Left kidney (tissue), 1 donor: ENCODE measurements at regions not wholly inside any gene's neighbourhood (a gene's known extent, or its start where the extent isn't known, plus 50 kb on each side); places are given as distances from the start of the nearest gene placed in this dataset.
"Not testable (repeated sequence)": the region's sequence is repeated elsewhere in the genome, so short reads cannot be mapped to it uniquely, and the experiment has no call there.

ENCODE experiments used
- DNase-seq: peaks from one replicate; pipeline ENCODE4 v3.0.0-alpha.2; 2013

GRCh38 chr14:31911160-31911559 is 165.9 kb upstream of the ARHGAP5 start:
- no peak for DNase-seq

DNA sequence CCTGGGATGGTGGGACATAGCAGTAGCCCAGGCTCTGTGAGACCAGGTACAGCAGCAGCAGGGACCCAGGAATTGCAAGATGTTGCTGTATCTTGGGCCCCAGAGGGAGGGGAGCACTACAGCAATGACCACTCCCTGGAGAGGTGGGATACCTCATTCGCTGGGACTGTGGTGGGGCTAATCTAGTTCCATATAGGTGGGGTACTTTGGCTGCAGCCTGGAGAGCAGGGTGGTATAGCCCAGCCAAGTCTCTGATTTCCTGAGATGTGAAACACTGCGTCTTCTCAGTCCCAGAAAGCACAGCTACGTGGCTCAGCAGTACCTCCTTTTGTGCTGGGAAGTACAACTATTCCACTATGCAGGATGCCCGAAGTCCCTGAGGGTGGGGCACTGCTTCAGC is 163.7 kb upstream of the ARHGAP5 start:
- no peak for DNase-seq

GRCh38 chr14:31918289-31918688 is 158.8 kb upstream of the ARHGAP5 start:
- DNase-seq: not testable (repeated sequence)

DNA sequence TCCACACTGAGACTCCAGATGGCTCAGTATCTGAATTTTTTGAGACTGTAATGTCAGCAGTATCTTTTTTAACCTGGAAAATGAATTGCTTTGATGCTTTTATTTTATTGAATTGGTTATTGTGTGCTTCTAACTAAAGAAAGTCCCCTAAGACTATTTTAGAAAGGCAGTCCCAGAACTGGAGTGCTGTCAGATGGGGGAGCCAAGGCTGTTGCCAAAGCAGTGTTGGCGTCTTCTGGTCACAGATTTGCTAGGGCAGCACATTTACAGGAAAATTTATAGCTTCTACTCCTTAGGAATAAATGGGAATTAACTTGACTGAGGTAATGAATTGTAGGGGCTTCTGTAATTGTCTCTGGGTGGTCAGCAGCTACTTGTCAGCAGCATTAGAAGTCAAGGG is 157.1 kb upstream of the ARHGAP5 start:
- no peak for DNase-seq

- no peak for DNase-seq
Measured at GRCh38 chr14:31920989-31921650, 156.0 kb upstream of the ARHGAP5 start.

DNA sequence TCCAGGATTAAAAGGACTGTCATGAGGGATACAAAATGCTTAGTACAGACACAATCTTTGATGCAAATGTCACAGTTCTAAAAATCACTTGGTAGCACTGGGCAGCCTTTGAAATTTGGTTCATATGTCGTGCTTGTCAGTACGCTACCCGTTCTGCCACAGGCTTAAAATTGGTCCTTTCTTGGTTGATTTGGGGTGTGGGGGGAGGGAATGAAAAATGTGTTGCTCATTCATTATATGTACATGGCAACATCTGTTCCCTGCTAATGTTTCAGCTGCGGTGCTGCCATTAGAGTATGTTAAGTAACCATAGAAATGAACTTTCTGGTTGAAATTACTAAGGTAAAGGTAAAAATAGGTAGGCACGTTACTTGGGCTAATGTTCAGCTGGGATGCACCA is 155.4 kb upstream of the ARHGAP5 start:
- DNase-seq: no peak

DNA sequence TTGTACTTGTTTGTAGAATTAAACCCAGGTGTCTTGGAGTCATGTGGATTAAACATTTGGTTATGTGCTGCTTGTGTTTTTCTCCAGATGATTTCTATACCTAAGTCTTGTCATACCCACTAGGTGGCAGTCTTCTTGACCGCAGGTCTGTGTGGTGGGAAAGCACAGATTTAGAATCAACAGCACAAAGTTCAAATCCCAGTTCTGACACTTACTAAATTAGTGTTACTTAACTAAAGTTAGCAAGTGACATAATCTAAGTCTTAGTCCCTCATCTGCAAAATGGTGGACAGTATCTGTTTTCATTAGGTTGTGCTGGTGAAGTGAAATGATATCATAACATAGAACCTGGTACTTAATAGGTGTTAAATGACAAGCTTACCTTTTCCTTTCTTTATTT is 151.0 kb upstream of the ARHGAP5 start:
- no peak for DNase-seq

DNA sequence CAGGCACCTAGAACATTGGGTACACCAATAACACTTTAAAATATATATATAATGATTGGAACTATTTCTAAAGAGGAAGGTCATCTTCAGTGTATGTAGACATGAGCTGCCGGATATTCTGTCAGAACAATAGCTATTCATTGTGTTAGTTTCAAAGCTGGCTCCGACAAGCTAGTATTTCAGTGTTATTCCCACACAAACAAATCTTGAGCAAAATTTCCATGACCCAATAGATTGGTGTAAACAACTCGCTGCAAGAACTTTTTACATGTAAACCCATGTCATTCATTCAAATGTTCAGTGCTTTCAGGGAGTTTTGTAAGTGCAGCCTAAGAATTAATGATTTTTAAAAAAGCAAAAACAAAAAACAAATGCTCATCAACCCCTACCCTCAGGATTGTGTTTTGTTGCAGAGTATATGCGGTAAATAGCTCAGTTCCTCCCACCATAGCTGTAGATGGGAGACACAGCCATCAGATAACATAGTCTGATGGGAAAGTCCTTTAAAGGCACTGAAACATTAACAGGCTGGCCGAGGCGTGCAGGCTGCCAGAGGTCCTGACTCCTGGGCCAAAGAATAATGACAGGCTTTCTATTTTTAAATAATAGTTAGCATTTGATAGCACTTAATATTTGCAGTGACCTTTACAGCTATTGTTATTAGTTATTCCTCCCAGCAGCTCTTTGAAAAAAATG is 150.3 kb upstream of the ARHGAP5 start:
- DNase-seq: no peak

GRCh38 chr14:31927348-31927832 is 149.7 kb upstream of the ARHGAP5 start:
- DNase-seq: peak; percentile 55

DNA sequence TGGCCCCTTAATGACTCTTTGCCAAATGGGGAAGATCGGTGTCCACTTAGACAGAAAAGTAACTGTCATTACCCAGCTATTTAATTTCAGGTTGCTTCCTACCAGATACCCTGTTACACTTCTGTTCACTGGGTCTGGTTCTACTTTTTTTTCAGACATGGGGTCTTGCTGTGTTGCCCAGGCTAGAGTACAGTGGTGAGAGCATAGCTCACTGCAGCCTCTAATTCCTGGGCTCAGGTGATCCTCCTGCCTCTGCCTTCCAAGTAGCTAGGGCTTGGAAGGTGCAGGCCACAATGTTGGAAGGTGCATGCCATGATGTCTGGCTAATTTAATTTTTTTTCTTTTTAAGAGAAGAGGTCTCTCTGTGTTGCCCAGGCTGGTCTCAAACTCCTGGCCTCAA is 147.0 kb upstream of the ARHGAP5 start:
- no peak for DNase-seq

- DNase-seq: no peak
Measured at GRCh38 chr14:31930493-31931240, 146.4 kb upstream of the ARHGAP5 start.

DNA sequence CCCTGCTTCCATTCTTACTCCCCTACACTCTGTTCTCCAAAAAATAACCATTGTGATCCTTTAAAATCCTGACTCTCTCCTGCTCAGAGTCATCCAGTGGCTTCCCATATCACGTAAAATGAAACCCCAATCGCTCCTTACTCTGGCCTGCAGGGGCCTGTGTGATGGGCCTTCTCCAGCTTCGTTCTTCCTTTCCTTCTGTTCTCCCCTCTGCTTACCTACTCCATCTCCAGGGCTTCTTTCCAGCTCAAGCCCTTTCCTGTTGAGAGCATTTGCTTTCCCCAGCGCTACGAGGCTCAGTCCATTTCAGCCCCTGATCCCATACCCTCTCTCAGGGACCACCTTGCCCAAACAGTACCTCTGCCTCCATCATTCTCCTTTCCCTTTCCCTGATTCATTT is 144.4 kb upstream of the ARHGAP5 start:
- DNase-seq: no peak

GRCh38 chr14:31933716-31934115 is 143.4 kb upstream of the ARHGAP5 start:
- no peak for DNase-seq

DNA sequence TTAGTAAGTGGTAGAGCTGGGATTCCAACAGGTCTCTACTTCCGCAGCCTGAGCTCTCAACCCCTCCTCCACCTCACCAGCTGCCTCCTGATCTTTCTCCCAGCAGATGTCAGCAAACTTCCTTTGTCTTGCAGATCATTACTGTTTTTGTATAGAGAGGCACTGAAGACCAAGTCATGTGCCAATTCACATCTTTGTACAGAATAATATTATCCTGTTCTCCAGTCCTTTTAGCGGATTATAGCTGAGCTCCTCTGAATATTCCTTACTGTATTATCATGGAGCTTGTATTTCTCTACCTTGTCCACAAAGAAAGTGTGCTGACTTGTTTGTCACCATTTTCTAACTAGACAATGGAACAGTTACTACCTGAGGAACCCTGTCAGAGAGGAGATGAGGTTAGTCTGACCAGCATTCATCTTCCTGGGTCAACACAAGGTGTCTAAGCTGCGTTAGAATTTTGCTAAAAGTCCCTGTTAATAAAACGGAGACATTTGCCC is 142.3 kb upstream of the ARHGAP5 start:
- DNase-seq: peak; percentile 55

- DNase-seq: no peak
Measured at GRCh38 chr14:31935391-31935790, 141.7 kb upstream of the ARHGAP5 start.

- no peak for DNase-seq
Measured at GRCh38 chr14:31936115-31936514, 141.0 kb upstream of the ARHGAP5 start.

DNA sequence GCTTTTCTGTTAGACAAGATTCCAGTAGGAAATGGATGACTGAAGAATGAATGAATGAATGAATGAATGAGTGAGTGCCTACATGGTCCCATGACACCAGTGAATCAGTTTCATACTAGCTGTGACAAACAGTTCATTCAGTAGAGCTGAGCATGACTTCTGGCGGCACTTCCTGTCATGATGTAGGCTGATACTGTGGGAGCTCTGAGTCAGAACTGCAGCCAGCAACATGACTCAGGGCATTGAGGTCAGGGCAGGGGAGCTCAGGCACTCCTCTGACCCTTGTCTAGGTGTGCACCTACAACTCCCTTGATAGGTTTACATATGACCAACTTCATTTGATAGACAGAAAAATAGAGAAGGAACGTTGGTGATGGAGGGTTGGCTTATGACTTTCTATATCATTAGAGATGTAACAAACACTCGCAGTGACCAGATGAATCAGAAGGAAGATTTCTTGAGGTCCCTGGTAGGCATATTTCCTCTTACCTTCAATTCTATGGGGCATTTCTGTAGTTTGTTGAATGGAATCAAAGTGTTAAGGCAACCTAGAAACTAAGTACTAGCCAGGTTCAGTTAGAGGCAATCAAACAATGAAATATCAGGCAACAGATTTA is 139.3 kb upstream of the ARHGAP5 start:
- DNase-seq: no peak

- no peak for DNase-seq
Measured at GRCh38 chr14:31939934-31940333, 137.2 kb upstream of the ARHGAP5 start.

DNA sequence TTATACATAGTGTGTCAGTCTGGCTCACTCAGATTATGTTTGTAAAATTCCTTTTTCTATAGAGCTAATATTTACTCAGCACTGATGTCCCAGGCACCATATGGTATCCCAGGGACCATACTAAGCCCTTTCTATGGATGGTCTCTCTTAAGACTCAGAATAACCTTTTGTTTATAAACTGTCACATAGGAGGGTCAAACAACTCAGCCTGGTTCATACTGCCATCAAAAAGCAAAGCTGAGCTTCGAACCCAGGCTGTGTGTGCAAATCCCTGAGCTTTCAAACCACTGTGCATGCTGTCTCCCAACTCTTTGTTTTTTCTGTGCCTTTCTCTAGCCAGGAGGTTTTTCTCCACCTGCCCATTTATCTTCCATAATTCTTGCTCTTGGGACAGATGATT is 135.6 kb upstream of the ARHGAP5 start:
- DNase-seq: no peak

- DNase-seq: no peak
Measured at GRCh38 chr14:31942166-31942841, 134.8 kb upstream of the ARHGAP5 start.

DNA sequence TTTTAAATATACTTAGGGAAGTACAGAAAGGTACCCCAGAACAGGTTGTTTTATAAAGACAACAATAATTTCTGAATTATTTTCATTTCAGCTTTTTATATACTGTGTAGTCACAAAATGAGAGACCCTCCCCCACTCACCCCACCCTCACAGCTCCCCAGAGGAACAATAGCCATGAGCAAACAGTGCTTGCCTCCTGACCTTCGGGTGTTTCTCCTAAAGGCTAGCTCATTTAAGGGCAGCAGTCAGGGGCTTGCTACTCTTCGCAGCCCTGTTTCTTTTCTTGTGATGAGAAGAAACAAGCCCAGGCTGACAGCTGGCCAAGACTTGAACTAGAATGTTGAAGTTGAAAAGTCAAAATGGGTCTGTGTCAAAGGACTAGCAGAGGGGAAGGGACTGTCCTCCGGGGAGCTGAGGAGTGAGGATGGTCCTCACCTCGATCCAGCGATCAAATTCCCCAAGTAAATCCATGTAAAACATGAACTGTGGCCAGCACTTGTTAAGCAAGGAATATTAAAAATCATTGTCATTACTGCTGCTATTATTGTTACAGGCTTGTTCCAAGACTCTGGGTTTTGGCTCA is 133.8 kb upstream of the ARHGAP5 start:
- DNase-seq: no peak

GRCh38 chr14:31943861-31944255 is 133.2 kb upstream of the ARHGAP5 start:
- no peak for DNase-seq
